IPS-11a (cell line): ENCODE measurements at regions not wholly inside any gene's neighbourhood (a gene's known extent, or its start where the extent isn't known, plus 50 kb on each side); places are given as distances from the start of the nearest gene placed in this dataset.

Experiments
- H3K4me3 ChIP-seq: one replicate; pipeline ENCODE4 v1.5.1; 2013; ENCODE audit warnings: low read depth, low read length, control low read depth

DNA sequence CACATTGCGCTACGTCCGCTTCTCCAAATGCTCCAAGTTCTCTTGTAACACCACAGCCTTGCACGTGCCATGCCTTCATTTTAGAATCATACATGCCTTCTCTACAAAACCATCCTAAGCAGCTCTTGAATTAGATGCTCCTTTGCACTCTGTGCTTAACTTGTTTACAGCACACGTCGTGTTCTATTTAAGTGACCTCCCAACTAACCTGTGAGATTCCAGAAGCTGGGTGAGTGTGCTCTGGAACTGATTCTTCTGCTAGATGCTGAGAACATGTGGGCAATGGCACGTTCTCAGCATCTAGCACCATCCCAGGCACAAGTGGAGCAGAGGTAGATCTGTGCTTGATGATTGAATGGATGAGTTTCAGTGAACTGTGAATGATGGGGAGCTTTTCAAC is 100.0 kb upstream of the NEDD9 start:
- no peak overlapping the region for H3K4me3 ChIP-seq

DNA sequence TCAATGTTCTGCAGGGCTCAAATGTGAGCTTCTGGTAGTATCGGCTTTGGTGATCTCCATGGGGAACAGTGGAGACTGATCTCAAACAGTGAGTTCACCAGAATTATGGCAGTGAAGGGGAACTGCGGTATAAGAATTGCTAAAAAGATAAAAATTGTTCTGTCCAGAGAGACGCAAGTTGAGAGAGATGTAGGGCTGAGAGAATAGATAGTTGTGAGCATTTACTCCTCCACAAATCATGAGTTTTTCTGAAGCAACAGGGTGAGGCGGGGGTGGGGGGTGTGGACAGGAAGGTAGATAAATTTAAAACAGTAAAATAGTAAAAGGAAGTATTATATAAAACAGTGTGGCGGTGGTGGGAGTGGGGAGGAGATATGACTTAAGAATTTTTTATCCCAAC is 98.6 kb upstream of the NEDD9 start:
- no peak overlapping the region for H3K4me3 ChIP-seq

DNA sequence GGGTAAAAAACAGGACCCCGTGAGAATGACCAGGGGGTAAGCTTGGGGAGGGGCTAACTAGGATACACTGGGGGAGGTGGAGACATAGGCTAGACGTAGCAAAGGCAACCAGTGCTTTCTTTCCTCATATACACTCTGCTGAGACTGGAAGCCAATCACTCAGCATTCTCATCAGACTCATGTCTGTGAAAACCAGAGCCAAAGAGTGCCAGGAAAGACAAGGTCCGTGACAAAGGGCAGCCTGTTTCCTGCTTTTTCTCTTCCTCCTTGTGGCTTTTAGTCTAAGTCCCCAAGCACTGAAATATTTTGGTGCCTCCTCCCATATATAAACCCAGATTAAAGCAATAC is 97.9 kb upstream of the NEDD9 start:
- no peak overlapping the region for H3K4me3 ChIP-seq

DNA sequence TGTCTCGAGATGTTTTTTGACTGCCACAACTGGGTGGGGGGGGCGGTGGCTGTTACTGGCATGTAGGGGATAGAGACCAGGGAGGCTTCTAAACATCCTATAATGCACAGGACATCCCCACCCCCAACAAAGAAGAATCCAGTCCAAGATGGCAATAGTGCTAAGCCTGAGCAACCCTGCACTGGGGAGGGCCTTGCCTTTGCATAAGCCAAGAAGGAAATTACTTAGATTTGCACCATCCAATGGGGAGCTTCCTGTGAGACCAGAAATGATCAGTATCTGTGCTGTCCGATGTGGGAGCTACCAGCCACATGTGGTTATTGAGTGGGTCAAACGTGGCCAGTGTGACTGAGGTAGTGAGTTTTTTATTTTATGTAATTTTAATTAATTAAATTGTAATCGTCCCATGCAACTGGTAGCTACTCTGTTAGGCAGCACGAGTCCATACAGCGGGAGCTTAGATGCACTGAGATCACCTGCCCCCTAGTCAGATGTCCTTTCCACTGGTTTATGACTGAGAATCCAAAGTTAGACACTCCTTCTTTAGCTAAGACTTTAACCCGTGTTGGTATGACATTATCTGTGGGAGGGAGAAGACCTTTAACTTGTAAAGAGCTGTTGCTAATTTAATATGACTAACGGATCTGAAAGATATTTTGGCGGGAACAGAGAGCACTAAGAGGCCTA is 97.4 kb upstream of the NEDD9 start:
- H3K4me3 ChIP-seq: no peak overlapping the region

DNA sequence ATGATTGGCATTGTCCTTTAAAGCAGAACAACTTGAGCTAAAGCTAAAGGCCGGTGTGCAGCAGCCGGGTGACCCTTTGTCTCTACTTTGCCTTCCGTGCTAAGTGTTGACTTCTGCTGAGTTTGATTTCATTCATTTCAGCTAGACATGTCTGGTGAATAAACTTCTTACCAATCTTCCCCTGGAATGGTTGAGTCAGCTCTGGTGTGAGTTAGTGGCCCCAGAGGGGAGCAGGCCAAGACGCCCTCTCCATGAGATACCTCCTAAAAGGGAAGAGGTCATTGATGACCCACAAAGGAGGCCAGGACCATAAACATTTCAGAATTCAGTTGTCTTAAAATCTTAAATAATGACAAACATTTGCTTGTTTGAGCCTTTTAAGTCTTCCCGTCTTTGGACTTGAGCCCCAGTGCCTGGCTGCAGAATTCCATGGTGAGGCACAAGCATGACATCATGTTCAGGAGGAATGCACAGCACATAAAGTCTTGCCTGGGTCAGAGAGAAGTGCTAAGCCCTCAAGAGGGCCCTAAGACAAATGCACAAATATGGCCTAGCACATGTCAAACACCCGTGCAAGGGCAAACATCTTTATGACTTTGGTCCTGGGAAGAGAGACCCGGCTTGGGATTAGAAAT is 96.3 kb upstream of the NEDD9 start:
- no peak overlapping the region for H3K4me3 ChIP-seq

DNA sequence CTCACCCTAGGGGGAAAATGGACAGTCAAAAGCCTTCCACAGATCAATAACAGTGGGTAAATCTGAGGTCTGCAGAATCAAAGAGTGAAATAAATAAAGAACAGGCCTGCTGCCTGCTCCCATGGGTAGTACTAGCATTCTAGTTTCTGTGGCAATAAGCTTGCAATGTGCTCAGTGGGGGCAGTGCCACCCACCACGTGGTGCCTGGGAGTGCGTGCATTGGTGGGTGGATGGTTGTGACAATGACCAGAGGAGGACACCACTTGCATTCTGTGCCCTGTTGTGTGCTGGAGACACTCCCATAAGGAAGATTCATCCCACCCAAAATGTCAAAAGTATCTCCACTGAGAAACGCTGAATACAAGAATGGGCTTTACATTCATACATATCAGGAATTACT is 95.5 kb upstream of the NEDD9 start:
- no peak overlapping the region for H3K4me3 ChIP-seq

DNA sequence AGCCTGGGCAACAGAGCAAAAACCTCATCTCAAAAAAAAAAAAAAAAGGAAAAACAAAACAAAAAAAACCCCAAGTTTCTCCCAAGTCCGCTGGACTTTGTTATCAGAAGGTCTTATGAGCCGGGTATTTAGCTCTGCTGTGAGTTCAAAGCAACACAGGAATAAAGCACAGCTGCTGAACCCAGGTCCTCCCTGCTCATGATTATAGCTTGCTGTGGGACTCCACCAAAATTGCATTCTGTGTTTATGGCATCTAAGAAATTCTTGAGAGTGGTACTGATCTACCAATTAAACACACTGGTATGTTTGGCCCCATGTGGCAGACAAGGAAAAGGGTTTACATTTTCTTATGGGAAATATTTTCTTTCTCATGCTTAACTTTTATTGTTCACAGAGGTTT is 93.6 kb upstream of the NEDD9 start:
- H3K4me3 ChIP-seq: no peak overlapping the region

DNA sequence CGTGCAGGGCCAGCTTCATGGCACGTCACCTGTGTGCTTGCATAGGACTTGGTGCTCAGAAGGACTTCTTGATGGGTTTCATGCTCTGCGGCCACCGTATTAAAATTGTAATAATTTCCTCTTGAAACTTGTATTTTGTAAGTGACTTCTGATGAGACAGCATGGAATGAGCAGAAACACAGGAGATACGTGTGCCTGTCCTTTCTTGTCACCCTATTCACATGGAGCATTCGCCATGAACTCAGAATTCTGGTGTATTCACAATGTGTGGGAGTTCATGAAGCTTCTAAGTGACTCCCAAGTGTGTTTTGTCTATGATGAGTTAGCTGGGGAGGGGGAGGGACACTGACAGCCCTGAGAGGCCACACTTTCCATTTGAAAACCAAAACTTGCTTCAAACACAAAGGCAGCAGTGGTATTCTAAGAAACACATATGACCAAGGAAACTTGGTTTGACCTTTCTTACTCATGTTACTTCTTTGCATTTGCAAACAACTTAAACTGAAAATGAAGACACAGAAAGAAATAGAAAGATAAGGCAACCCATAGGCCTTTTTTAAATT is 92.1 kb upstream of the NEDD9 start:
- H3K4me3 ChIP-seq: no peak overlapping the region

DNA sequence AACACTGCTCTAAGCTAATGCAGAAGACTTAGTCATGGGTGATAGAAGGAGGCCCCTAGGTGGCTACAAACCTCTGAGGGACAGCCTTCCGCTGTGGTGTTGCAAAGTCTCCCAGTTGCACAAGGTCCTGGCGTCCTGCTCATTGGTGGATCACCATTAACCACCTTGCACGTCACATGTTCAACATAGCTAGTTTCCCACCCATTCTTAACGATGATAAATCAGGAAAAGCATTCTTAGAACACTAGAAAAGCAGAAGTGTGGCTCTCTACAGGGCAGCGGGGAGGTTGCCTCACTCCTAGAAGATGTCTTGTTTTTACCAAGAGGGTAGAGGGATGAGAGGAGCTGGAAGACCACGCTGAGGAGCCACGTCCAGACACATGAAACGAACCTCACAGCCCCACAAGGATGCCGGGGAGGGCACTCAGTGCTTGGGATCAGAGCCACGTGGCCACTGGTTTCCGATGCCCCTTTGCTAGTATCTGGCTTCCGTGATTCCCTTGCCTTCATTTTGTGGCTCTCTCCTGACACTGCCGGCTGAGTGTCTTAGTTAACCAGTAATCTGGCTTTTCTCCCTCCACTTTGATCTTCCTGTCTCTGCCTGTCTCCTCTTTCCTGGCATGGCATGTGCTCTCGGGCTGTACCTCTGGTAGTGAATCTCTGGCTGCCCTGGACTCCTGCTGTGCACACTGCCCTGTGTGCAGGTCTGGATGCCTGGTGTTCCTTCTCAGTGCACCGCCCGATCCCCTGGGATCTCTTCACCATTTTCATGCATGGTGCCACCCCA is 91.4 kb upstream of the NEDD9 start:
- H3K4me3 ChIP-seq: no peak overlapping the region

DNA sequence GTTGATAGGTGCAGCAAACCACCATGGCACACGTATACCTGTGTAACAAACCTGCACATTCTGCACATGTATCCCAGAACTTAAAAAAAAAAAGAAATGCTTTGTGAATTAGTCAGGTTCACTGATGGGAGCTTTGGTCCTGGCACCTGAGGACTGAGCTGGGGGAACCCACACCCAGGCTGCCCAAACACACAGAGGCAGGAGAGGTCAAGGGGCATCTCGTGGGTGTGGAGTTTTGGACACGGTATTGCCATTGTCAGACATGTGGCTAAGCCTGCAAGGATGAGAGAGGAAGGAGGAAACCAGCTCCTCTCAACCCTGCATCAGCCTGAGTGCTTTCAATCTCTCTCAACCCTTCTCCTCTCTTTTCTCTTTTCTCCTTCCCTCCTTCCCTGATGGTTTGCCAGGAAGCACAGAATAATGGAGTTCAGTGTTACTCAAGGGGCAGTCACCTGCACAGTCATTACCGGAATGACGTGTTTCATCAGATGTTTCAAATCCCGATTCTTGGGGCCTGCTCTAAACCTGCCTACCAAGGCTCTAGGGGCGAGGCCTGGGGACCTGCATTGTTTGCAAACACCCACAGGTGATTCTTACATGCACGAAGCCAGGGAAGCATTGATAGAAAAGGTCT is 89.9 kb upstream of the NEDD9 start:
- H3K4me3 ChIP-seq: no peak overlapping the region

DNA sequence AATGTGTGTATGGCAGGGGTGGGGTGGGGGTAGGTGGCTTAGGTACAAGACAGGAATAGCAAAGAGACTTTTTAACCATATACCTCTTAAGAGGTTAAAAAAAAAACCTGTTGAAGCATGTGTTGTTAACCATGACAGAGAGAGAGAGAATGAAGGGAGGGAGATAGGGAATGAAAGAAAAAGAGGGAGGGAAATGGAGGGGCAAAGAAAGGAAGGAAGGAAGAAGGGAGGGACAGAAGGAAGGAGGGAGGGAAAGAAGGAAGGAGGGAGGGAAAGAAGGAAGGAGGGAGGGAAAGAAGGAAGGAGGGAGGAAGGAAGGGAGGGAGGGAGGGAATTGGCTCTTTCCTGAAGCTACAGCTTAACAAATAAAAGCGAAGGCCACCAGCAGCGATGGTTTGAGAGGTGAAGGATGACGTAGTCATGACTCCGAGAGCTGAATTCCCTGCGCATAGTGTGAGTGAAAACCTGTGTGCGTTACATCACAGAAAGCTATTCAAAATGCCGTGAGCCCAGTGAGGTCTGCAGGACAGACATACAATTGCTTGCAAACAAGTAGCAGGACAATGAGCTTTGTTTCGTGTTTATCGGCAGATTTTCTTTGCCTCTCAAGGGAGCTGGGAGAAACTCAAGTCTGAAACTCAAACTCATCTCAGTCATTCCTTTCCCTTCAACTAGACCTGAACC is 88.6 kb upstream of the NEDD9 start:
- H3K4me3 ChIP-seq: no peak overlapping the region

DNA sequence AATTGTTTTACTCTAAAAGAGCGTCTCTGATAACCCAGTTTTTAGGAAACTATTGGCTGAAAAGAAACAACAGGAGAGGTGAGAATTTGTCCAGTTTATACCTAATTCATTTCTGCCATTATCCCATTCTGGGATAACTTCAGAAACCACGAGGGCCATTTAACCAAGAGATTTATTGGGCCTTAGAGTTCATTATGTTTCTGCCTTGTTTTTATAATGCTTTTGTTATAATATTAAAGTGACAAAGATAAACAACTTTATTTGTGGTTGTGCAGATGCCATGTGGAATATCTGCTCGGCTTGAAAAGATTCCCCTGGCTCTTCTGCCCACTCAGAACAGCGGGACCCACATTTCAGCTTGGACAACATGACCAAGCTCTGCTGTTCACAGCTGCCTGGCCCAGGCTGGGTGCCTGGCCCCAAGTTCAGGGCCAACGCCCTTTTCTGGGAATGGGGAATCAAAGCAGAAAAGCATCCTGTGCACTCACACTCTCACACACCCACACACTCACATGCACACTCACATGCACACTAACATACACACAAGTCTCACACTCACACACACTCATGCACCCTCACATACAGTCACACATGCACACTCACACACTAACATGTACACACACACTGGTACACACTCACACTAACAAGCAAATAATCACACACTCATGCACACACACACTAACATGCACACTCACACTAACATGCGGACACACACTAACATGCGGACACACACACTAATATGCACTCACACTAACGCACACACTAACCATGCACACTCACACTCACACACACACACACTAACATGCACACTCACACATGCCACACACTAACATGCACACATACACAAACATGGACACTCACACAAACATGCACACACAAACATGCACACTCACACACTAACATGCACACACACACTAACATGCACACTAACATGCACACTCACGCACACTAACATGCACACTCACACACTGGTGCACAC is 86.7 kb upstream of the NEDD9 start:
- H3K4me3 ChIP-seq: no peak overlapping the region

DNA sequence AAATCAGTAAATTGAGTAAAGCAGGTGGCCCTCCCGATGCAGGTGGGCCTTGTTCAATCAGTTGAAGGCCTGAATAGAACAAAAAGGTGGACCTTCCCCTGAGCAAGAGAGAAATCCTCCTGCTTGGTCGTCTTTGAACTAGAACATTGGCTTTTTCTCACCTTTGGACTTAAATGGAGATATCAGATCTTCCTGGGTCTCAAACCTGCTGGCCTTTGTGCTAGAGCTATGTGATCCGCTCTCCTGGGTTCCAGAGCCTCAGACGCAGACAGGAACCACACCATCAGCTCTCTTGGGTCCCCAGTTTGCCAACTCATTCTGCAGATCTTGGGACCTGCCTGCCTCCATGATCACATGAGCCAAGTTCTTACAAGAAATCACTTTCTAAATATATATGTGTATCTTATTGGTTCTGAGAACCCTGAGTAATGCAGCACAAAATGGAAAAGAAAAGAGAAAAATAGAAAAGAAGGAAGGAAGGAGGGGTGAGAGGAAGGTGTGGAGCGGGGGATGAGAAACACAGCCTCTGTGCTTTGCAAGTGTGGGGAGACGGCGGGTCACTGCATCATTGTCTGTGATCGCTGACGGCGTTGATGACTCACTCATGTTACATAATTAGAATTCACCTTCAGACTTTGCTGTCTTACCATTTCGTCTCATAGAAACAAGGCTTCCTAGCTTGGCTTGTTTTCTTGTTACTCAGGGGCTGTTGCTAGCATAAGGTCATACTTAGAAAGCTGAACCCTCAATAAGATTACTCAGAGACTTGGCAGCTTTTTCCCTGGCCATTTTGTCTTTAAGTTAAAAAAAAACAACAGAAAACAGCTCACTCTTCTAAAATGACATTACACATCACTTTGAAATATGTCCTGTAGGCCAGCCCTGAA is 85.7 kb upstream of the NEDD9 start:
- H3K4me3 ChIP-seq: no peak overlapping the region

DNA sequence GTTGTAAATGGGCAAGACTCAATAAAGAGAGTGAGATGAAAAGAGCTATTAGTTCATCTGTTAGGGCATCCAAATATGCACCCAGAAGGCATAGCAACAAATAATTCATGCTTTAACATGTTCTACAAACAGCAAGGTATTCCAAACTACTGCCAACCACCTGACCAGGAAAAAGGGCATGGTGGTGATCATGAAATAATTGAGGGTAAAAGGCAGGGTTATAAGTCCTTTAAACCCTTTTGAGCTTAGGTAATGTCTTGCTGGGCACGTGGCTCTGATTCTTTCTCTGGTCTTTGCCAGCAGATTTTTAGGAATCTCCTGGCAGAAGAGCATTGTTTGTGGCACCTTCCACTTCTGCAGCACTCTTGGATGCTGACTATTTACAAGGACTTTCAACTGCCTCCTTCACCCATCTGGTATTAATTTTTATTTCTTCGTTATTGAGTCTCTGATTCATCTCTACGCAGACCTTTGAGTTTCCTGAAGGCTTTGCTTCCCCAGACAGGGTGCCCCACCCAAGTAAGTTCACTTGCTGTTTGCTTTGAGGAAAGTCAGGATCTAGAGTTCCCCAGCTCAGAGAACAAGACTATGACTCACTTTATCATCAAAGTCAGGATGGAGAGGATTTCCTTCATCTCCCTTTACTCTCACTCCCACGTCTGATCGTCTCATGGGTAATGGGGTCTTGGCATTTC is 83.4 kb upstream of the NEDD9 start:
- no peak overlapping the region for H3K4me3 ChIP-seq

DNA sequence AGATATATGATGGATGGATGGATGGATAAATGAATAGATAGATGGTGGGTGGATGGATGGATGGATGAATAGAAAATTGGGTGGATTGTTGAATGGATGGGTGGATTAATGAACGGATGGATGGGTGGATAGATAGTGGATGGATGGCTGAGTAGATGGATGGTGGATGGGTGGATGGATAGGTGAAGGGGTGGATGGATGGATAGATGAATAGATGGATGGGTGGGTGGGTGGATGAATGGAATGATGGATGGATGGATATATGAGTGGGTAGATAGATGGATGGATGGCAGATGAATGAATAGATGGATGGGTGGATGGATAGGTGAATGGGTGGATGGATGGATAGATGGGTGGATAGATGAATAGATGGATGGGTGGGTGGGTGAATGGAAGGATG is 80.7 kb upstream of the NEDD9 start:
- no peak overlapping the region for H3K4me3 ChIP-seq

DNA sequence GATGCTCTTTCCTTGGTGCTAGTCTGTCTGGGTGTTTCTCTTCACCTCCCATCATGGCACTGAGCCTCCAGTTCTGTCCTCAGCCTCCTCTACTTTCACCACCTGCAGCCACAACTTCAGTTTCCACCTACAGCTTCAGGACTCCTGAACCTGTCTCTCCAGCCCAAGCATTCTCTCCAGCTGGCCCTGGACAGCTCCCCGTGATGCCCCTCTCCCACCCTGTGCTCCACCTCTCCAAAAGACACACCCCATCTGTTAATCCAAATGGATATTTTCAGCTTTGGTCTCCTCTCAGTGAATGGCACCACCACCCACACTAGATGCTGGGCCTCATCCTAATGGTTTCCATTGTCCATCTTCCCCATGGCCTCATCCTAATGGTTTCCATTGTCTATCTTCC is 79.5 kb upstream of the NEDD9 start:
- no peak overlapping the region for H3K4me3 ChIP-seq

DNA sequence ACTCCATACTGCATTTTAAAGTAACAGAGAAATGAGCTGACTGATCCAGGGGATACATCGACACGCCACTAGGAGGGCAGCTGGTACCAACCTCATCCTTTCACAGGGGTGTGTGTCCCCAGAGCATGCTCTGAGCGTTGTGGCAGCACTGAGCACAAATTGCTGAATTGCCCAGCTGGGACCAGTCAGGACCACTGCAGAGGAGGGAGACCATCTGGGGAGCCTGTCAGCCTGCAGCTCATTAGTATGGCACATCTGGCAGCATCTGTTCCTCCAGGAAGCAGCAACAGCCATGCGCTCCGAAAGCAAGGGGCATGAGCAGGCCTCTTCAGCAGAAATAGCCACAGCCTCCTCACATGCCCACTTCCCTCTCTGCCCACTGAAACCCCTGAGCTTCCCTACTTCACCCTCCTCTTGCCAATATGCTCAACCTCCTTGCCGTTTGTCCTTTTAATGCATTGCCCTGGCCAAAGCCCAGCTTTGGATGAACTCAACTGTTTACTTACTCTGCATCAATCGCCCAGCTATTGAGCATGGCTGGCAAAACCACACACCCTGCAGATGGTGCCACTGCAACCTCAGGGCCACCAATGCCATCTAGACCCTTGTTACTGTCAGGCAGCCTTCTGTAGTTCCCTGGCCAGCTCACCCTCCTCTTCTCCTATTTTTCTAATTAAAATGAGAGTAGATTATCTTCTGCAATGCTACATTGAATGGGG is 77.6 kb upstream of the NEDD9 start:
- no peak overlapping the region for H3K4me3 ChIP-seq

DNA sequence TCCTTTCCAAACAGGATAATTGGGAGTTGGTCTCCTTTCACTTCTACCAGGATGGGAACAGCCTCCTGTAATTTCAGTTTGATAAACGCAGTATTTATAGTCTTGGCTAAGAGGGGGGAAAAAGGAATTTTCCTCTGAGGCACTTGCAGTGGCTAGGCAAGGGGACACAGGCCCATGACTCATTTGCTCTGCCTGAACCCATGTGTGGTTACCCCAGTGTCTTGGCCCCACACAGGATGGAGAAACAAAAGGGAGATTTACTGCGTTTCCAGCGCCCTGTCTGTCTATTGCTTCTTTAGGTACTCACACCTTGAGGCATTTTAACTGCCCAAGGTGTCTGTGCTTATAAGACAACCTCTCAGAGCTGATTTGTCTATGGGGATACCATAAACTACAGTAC is 74.8 kb upstream of the NEDD9 start:
- H3K4me3 ChIP-seq: no peak overlapping the region
